Adipocyte (in vitro differentiated cells): ENCODE measurements at regions not wholly inside any gene's neighbourhood (a gene's known extent, or its start where the extent isn't known, plus 50 kb on each side); places are given as distances from the start of the nearest gene placed in this dataset.
"Not testable (repeated sequence)": the region's sequence is repeated elsewhere in the genome, so short reads cannot be mapped to it uniquely, and the experiment has no call there.

Source experiments
- DNase-seq: peaks from one replicate; pipeline ENCODE4 v3.0.0-alpha.2; 2015; ENCODE audit warnings: low read depth
- H3K27me3 ChIP-seq: replicated peaks from 2 replicates; pipeline ENCODE4 v1.7.0; 2013; ENCODE audit warnings: mild to moderate bottlenecking, low read length, moderate library complexity; ENCODE audit not compliant: control insufficient read depth, insufficient read depth
- H3K36me3 ChIP-seq: 2 replicates; pipeline ENCODE4 v1.7.0; 2013; ENCODE audit warnings: low read length, mild to moderate bottlenecking, moderate library complexity; ENCODE audit not compliant: control insufficient read depth, insufficient read depth, severe bottlenecking
- H3K4me1 ChIP-seq: 2 replicates; pipeline ENCODE4 v1.7.0; 2013; ENCODE audit warnings: mild to moderate bottlenecking, low read length, moderate library complexity; ENCODE audit not compliant: control insufficient read depth, insufficient read depth
- H3K4me3 ChIP-seq: 2 replicates; pipeline ENCODE4 v1.7.0; 2013; ENCODE audit warnings: mild to moderate bottlenecking, low read length, moderate library complexity
- H3K9ac ChIP-seq: 2 replicates; pipeline ENCODE4 v1.7.0; 2013; ENCODE audit warnings: mild to moderate bottlenecking, low read length, moderate library complexity
- H3K9me3 ChIP-seq: 2 replicates; pipeline ENCODE4 v1.7.0; 2013; ENCODE audit warnings: mild to moderate bottlenecking, low read length, moderate library complexity; ENCODE audit not compliant: control insufficient read depth

DNA sequence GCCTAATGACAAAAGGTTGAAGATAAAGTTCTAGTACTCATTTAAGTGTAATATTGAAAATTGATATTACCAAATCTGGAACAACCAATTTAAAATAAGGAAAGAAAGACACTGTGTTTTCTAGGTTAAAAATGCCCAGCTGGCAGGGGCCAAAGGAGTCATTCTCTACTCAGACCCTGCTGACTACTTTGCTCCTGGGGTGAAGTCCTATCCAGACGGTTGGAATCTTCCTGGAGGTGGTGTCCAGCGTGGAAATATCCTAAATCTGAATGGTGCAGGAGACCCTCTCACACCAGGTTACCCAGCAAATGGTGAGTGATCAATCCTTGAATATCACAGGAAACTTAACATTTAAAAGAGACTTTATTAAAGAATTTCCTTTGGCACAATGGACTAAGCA is 50.7 kb upstream of the TRIM77 start:
- DNase-seq, H3K9ac ChIP-seq, H3K36me3 ChIP-seq, H3K9me3 ChIP-seq, H3K4me1 ChIP-seq, H3K27me3 ChIP-seq, H3K4me3 ChIP-seq: not testable (repeated sequence)

DNA sequence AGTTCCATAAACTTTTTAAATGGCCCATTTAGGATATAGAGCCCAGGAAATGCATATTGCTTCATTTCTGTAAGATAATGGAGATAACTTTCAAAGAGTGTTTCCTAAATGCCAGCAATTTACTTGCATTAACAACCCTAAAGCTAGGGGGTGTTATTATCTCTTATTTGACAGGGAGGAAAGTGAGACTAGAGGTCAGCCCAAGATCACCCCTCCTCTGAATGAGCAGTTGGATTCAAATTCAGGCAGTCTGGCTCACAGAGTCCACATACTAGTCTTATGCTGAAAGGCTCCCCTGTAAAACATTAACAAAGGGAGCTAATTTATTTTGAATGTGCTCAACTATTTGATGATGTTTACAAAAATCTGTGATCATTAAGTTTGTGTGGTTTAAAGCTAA is 49.9 kb upstream of the TRIM77 start:
- Histone ChIP-seq H3K9ac (no peak overlapping the region), H3K9me3 (no peaks in the 10 kb centered on the region), H3K27me3 (no peaks in the 10 kb centered on the region), H3K36me3 (no peaks in the 10 kb centered on the region), H3K4me3 (no peak overlapping the region), H3K4me1 (no peaks in the 10 kb centered on the region)
- DNase-seq: no peak
